NCI-H146 (cell line): ENCODE measurements at regions not wholly inside any gene's neighbourhood (a gene's known extent, or its start where the extent isn't known, plus 50 kb on each side); places are given as distances from the start of the nearest gene placed in this dataset.

Experiments used
- DNase-seq: peaks from one replicate; lab custom pipeline; 2025; lab: John Stamatoyannopoulos, UW

GRCh38 chr1:175894581-175894980 is 151.2 kb upstream of the TNR start:
- no peak for DNase-seq

GRCh38 chr1:175893192-175893591 is 149.8 kb upstream of the TNR start:
- DNase-seq, result no peak

GRCh38 chr1:175892686-175893085 is 149.3 kb upstream of the TNR start:
- DNase-seq, result no peak

GRCh38 chr1:175891783-175892309 is 148.5 kb upstream of the TNR start:
- DNase-seq, result no peak

- no peak for DNase-seq
These were observed 147.6 kb upstream of the TNR start for GRCh38 chr1:175890958-175891357.

GRCh38 chr1:175889848-175890247 is 146.5 kb upstream of the TNR start:
- DNase-seq, result peak; percentile 73

- no peak for DNase-seq
These were observed 145.6 kb upstream of the TNR start for GRCh38 chr1:175888996-175889395.

- peak; percentile 59 for DNase-seq
These were observed 144.6 kb upstream of the TNR start for GRCh38 chr1:175887981-175888428.

GRCh38 chr1:175887521-175887920 is 144.1 kb upstream of the TNR start:
- no peak for DNase-seq

- DNase-seq, result no peak
These were observed 141.9 kb upstream of the TNR start for GRCh38 chr1:175885326-175885725.

- no peak for DNase-seq
These were observed 141.0 kb upstream of the TNR start for GRCh38 chr1:175884369-175884768.

GRCh38 chr1:175882192-175882591 is 138.8 kb upstream of the TNR start:
- no peak for DNase-seq

- DNase-seq, result peak; percentile 6
These were observed 138.0 kb upstream of the TNR start for GRCh38 chr1:175881246-175881976.

- no peak for DNase-seq
These were observed 135.4 kb upstream of the TNR start for GRCh38 chr1:175878775-175879174.

- no peak for DNase-seq
These were observed 134.7 kb upstream of the TNR start for GRCh38 chr1:175877939-175878737.

GRCh38 chr1:175875556-175875955 is 132.2 kb upstream of the TNR start:
- no peak for DNase-seq

- DNase-seq, result no peak
These were observed 130.7 kb upstream of the TNR start for GRCh38 chr1:175874081-175874480.

GRCh38 chr1:175873290-175873935 is 130.0 kb upstream of the TNR start:
- no peak for DNase-seq

GRCh38 chr1:175872588-175872987 is 129.2 kb upstream of the TNR start:
- no peak for DNase-seq

GRCh38 chr1:175871647-175872046 is 128.3 kb upstream of the TNR start:
- no peak for DNase-seq

GRCh38 chr1:175870217-175870616 is 126.8 kb upstream of the TNR start:
- DNase-seq, result no peak

- no peak for DNase-seq
These were observed 123.4 kb upstream of the TNR start for GRCh38 chr1:175866776-175867175.
